ENCODE measurements at regions not wholly inside any gene's neighbourhood (a gene's known extent, or its start where the extent isn't known, plus 50 kb on each side); places are given as distances from the start of the nearest gene placed in this dataset.

GRCh38 chr1:29504709-29505410 is 268.5 kb downstream of the PTPRU start:
- TF ChIP-seq POLR2A (IDR thresholded peaks at IDR 0.05; ENCODE audit: low read depth, low read length) (no peak), POU2F2 (IDR thresholded peaks at IDR 0.05; ENCODE audit: low read depth, low read length) (no peak), TAF1 (IDR thresholded peaks at IDR 0.05; ENCODE audit: low read depth, low read length) (no peak), POLR2AphosphoS5 (IDR thresholded peaks at IDR 0.05; ENCODE audit: low read depth, low read length) (no peak), PAX5 (IDR thresholded peaks at IDR 0.05; ENCODE audit: insufficient read depth, low read length, severe bottlenecking) (no peak)
